ENCODE measurements at regions not wholly inside any gene's neighbourhood (a gene's known extent, or its start where the extent isn't known, plus 50 kb on each side); places are given as distances from the start of the nearest gene placed in this dataset.

- TF ChIP-seq EZH2 (IDR thresholded peaks at IDR 0.05; ENCODE audit: borderline replicate concordance, insufficient read depth, low read depth, low read length, poor library complexity, severe bottlenecking) (no peak), CTCF (IDR thresholded peaks at IDR 0.05) (no peak)
Measured at GRCh38 chr1:96923753-96924152, 202.2 kb downstream of the PTBP2 start.

All from B cell (primary cell).